ENCODE measurements at regions not wholly inside any gene's neighbourhood (a gene's known extent, or its start where the extent isn't known, plus 50 kb on each side); places are given as distances from the start of the nearest gene placed in this dataset.

- TF ChIP-seq CTCF (IDR thresholded peaks at IDR 0.05) (no peak), POLR2A (IDR thresholded peaks at IDR 0.05) (no peak)
These were observed 1522.4 kb downstream of the SI start for GRCh38 chr3:163555918-163556317.
